Stomach (tissue), 8 donors: ENCODE measurements at regions not wholly inside any gene's neighbourhood (a gene's known extent, or its start where the extent isn't known, plus 50 kb on each side); places are given as distances from the start of the nearest gene placed in this dataset.

Experiments
- DNase-seq, 2 donors: peaks; one replicate each; pipeline versions ENCODE4 v3.0.0 to v3.0.0-alpha.2; 2013 to 2019
- H3K27ac ChIP-seq, 5 donors: fragments of 200-600 bp in 4 of 5; sonication (generic) in 4 of 5; one replicate each; pipeline ENCODE4 v1.5.1; 2013 to 2019; ENCODE audit warnings: mild to moderate bottlenecking in 1 of 5, moderate library complexity in 1 of 5
- H3K27me3 ChIP-seq, 3 donors: fragments of 200-600 bp; sonication (generic); one replicate each; pipeline ENCODE4 v1.5.1; 2017 to 2019; ENCODE audit warnings: mixed run types in 1 of 3
- H3K36me3 ChIP-seq, 4 donors: fragments of 200-600 bp; sonication (generic); 1 replicate in 3 of 4; 2 replicates in 1 of 4; pipeline ENCODE4 v1.5.1; 2016 to 2019
- H3K4me1 ChIP-seq, 4 donors: fragments of 200-600 bp; sonication (generic); one replicate each; pipeline ENCODE4 v1.5.1; 2016 to 2019
- H3K4me3 ChIP-seq, 4 donors: fragments of 200-600 bp; sonication (generic) in 3 of 4; one replicate each; pipeline ENCODE4 v1.5.1; 2016 to 2019; ENCODE audit warnings: mild to moderate bottlenecking in 1 of 4
- H3K9me3 ChIP-seq, 4 donors: fragments of 200-600 bp; sonication (generic); one replicate each; pipeline ENCODE4 v1.5.1; 2016 to 2019
- EP300 ChIP-seq: sonication (generic); formaldehyde crosslinking; IDR thresholded peaks from one replicate; pipeline ENCODE4 v1.6.1; 2017; ENCODE audit warnings: antibody characterized with exemption
- POLR2A ChIP-seq, 4 donors: fragments of 450-650 bp; IDR thresholded peaks; one replicate each; pipeline ENCODE4 v1.6.1; 2016; ENCODE audit warnings: antibody characterized with exemption in 4 of 4, control low read depth in 2 of 4, mild to moderate bottlenecking in 1 of 4, moderate library complexity in 1 of 4
- POLR2AphosphoS5 ChIP-seq, 3 donors: sonication (generic); formaldehyde crosslinking; IDR thresholded peaks; one replicate each; pipeline ENCODE4 v1.6.1; 2016; ENCODE audit warnings: antibody characterized with exemption in 3 of 3
- WGBS, 5 donors: extraction: QIAGEN DNeasy Blood & Tissue Kit in 3 of 5; methylation state at CpG; one replicate each; pipeline versions ENCODE4 v1.1.5 to v1.1.7; 2013 to 2018; 5-methylcytosine and 5-hydroxymethylcytosine counted together
- intact Hi-C: fragments of 100-400 bp; cut with DNase I; formaldehyde crosslinking; loops from one replicate; pipeline ENCODE4 v1.15.1; 2023; ENCODE audit warnings: low total_unique reads
- TF ChIP-seq, protein P1 (sequence below), 7 experiments: fragments of 450-650 bp in 4 of 7; fragments of 200-600 bp in 3 of 7; sonication (generic) in 3 of 7; IDR thresholded peaks; one replicate each; pipeline ENCODE4 v1.5.1; 2016 to 2019; ENCODE audit warnings: antibody characterized with exemption in 7 of 7, control low read depth in 2 of 7, mild to moderate bottlenecking in 1 of 7
- donor health status: healthy with polysubstance abuse.
- donor health status: Bipolar disorder and iron deficiency.
- donor health status: healthy.

DNA sequence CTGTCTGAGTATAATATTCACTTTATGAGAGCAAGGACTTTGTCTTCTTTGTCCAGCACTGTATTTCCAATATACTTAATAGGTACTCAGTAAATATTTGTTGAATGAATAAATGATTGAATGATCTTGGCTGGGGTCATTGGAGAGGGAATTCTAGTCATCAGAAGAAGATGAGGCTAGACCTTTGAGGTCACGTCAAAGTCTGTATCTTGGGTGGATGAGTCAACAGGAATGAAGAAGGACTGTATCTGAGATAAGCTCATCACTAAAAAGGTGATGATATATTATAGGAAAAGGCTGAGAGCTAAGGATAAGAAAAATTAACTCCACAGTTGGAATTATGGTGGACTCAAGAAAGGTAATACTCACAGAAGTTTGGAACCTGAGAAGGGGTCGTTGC is 125.1 kb upstream of the MAGI3 start:
- DNase-seq: no peak
- no peak overlapping the region for H3K4me3 ChIP-seq
- intact Hi-C loops: no loop called here
- no peaks in the 10 kb centered on the region for H3K27me3 ChIP-seq
- H3K27ac ChIP-seq: no peak overlapping the region
- 86 to 95% (median 91%) methylated on average over 2 of the region's 2 CpGs for WGBS, 5 donors
- H3K9me3 ChIP-seq: no peaks in the 10 kb centered on the region
- no peaks in the 10 kb centered on the region for H3K36me3 ChIP-seq
- no peaks in the 10 kb centered on the region for H3K4me1 ChIP-seq
- no peak for TF ChIP-seq POLR2A (IDR thresholded peaks at IDR 0.05)
- no peak for TF ChIP-seq POLR2AphosphoS5 (IDR thresholded peaks at IDR 0.05)
- TF ChIP-seq, protein P1, sequence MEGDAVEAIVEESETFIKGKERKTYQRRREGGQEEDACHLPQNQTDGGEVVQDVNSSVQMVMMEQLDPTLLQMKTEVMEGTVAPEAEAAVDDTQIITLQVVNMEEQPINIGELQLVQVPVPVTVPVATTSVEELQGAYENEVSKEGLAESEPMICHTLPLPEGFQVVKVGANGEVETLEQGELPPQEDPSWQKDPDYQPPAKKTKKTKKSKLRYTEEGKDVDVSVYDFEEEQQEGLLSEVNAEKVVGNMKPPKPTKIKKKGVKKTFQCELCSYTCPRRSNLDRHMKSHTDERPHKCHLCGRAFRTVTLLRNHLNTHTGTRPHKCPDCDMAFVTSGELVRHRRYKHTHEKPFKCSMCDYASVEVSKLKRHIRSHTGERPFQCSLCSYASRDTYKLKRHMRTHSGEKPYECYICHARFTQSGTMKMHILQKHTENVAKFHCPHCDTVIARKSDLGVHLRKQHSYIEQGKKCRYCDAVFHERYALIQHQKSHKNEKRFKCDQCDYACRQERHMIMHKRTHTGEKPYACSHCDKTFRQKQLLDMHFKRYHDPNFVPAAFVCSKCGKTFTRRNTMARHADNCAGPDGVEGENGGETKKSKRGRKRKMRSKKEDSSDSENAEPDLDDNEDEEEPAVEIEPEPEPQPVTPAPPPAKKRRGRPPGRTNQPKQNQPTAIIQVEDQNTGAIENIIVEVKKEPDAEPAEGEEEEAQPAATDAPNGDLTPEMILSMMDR (IDR thresholded peaks at IDR 0.05): no peak
- TF ChIP-seq EP300: no peak

DNA sequence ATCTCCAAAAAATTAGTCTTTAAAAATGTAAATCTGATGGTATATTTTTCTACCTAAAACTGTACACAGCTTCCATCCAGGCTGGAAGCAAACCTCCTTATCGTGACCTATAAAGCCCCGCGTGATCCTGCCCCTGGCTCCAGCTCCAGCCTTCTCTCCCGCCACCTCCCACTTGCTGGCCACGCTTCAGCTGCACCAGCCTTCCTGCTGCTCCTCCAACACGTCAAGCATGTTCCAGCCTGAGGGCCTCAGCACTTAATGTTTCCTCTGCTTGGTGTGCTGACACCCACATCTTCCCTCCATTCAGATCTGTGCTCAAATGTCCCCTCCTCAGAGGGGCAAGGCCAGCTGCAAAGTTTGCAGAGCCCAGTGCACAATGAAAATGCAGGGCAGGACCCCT is 123.5 kb upstream of the MAGI3 start:
- 57 to 76% (median 66%) methylated on average over 6 of the region's 6 CpGs for WGBS, 5 donors
- Histone ChIP-seq H3K27ac (no peak overlapping the region), H3K4me3 (no peak overlapping the region), H3K36me3 (no peaks in the 10 kb centered on the region), H3K27me3 (no peaks in the 10 kb centered on the region), H3K9me3 (no peaks in the 10 kb centered on the region), H3K4me1 (no peaks in the 10 kb centered on the region)
- no peak for DNase-seq
- intact Hi-C loops: no loop called here
- TF ChIP-seq POLR2AphosphoS5 (IDR thresholded peaks at IDR 0.05) (no peak), POLR2A (IDR thresholded peaks at IDR 0.05) (no peak), EP300 (no peak)
- TF ChIP-seq, protein P1 (IDR thresholded peaks at IDR 0.05): no peak

DNA sequence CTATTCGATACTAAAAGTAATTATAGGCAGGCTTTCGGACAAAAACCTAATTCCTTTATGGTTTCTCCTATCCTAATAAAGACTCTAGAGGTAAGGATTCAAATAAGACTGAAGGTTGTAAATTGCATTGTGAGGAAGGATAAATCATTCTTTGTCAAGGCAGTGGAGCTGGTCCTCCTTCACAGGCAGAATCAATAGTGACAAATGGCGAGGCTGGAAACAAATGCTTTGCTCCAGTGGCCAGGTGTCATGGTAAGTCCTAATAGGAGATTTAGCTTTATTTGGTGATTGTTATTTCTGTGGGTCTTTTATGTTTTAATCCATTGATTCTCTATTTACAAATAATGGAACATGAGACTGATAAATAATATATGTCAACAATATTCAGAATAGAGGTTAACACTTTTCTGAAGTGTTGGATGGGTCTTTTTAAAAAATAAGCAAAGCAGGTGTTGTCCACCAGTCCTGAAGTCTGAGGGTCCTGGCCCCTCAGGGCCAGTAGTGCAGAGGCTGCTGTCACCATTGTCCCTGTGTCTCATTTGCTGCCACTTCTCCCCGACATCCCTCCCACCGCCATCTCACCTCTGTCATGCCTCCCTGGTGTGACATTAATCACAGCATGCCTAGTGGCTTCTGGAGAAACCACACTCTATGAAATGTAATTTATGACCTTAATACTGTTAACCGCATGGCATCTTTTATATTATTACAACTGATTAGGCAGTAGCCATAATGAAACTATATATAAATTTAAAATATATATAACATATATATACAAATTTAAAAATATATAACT is 120.9 kb upstream of the MAGI3 start:
- H3K4me1 ChIP-seq: no peaks in the 10 kb centered on the region
- intact Hi-C loops: no loop called here
- H3K27ac ChIP-seq: no peak overlapping the region
- DNase-seq: no peak
- H3K9me3 ChIP-seq: no peaks in the 10 kb centered on the region
- TF ChIP-seq, protein P1 (IDR thresholded peaks at IDR 0.05): no peak
- TF ChIP-seq POLR2A (IDR thresholded peaks at IDR 0.05): no peak
- no peak for TF ChIP-seq POLR2AphosphoS5 (IDR thresholded peaks at IDR 0.05)
- TF ChIP-seq EP300: no peak
- WGBS, 5 donors: 73 to 84% (median 82%) methylated on average over 6 of the region's 6 CpGs
- H3K4me3 ChIP-seq: no peak overlapping the region
- H3K36me3 ChIP-seq: no peaks in the 10 kb centered on the region
- no peaks in the 10 kb centered on the region for H3K27me3 ChIP-seq

DNA sequence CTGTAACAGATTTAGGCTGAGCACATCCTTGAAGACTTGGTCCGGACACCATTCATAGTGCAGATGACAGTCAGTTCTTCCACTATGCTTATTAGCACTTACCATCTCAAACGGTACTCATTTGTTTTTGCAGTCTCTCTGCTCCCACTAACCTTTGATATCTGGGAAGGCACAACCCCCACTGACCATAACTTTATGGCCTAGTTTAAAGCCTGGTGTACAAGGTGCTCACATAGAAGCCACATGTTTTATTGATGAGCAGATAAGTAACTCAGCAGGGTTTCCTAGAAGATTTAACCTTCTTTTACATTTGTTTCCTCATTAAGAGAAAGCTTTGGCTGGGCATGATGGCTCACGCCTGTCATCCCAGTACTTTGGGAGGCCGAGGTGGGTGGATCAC is 119.3 kb upstream of the MAGI3 start:
- Histone ChIP-seq H3K4me1 (no peaks in the 10 kb centered on the region), H3K27ac (no peak overlapping the region), H3K36me3 (no peaks in the 10 kb centered on the region), H3K9me3 (no peaks in the 10 kb centered on the region), H3K4me3 (no peak overlapping the region), H3K27me3 (no peaks in the 10 kb centered on the region)
- WGBS, 5 donors: 79 to 89% (median 87%) methylated on average over 4 of the region's 4 CpGs
- TF ChIP-seq, protein P1 (IDR thresholded peaks at IDR 0.05): no peak
- TF ChIP-seq EP300 (no peak), POLR2A (IDR thresholded peaks at IDR 0.05) (no peak), POLR2AphosphoS5 (IDR thresholded peaks at IDR 0.05) (no peak)
- intact Hi-C loops: no loop called here
- DNase-seq: no peak
